Calu3 (cell line): ENCODE measurements at regions not wholly inside any gene's neighbourhood (a gene's known extent, or its start where the extent isn't known, plus 50 kb on each side); places are given as distances from the start of the nearest gene placed in this dataset.
A peak's percentile ranks its signal among the peaks of the same experiment; 100 is the strongest.

ENCODE experiments used
- BruUV-seq: library from RNA; stranded (reverse); fragments of 400-500 nt; replicated peaks from 2 replicates; lab custom pipeline; 2021; lab: Mats Ljungman, UMichigan
- CTCF ChIA-PET: fragments of 300-600 bp; sonication (Branson Sonifier 250); formaldehyde crosslinking; loops from one replicate; lab custom pipeline; 2022; ENCODE audit warnings: antibody characterized with exemption; lab: Charles Lee
- DNase-seq: peaks from one replicate; pipeline ENCODE4 v3.0.0; 2022
- H3K27ac Mint-ChIP-seq: one replicate; pipeline ENCODE4 v1.8.0; 2022; ENCODE audit warnings: mixed read lengths; ENCODE audit not compliant: unreplicated experiment
- H3K27me3 Mint-ChIP-seq: one replicate; pipeline ENCODE4 v1.8.0; 2022; ENCODE audit warnings: mixed read lengths; ENCODE audit not compliant: unreplicated experiment
- H3K36me3 Mint-ChIP-seq: one replicate; pipeline ENCODE4 v1.8.0; 2022; ENCODE audit warnings: mild to moderate bottlenecking, moderate library complexity, mixed read lengths; ENCODE audit not compliant: insufficient read depth, unreplicated experiment
- H3K4me1 Mint-ChIP-seq: one replicate; pipeline ENCODE4 v1.8.0; 2022; ENCODE audit warnings: mild to moderate bottlenecking, low read depth, mixed read lengths; ENCODE audit not compliant: unreplicated experiment
- H3K4me3 Mint-ChIP-seq: one replicate; pipeline ENCODE4 v1.8.0; 2022; ENCODE audit warnings: mild to moderate bottlenecking, low read depth, moderate library complexity, mixed read lengths; ENCODE audit not compliant: unreplicated experiment
- H3K9me3 Mint-ChIP-seq: one replicate; pipeline ENCODE4 v1.8.0; 2022; ENCODE audit warnings: low read depth, mixed read lengths; ENCODE audit not compliant: unreplicated experiment
- intact Hi-C: fragments of 100-400 bp; cut with micrococcal nuclease; formaldehyde crosslinking; loops from one replicate; pipeline ENCODE4 v1.10.0; 2022; ENCODE audit not compliant: unreplicated experiment
- TF ChIP-seq, protein P1 (sequence below): fragments of 200-600 bp; IDR thresholded peaks from one replicate; pipeline ENCODE4 v1.8.0; 2022; ENCODE audit warnings: antibody characterized with exemption; ENCODE audit not compliant: unreplicated experiment

DNA sequence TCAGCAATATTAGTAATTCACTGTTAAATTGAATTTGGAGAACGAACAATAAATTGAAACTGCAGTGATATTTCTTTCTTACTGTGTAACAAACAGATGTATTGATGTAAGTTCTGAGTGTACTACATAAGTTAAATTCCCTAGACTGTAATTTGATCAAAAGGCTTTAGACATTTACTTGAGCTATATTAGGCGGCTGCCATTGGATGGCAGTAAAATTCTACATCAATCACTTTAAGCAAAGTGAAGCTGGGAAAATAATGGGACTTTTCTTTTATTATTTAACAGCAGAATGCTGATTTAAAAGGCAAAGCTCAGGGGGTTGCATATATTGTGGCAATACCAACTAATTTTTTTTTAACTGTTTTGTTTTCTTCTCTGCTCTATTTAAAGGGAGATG is 212.6 kb upstream of the PLSCR5 start:
- Mint-ChIP-seq H3K36me3 (no peaks in the 10 kb centered on the region), H3K9me3 (no peaks in the 10 kb centered on the region), H3K27me3 (no peaks in the 10 kb centered on the region), H3K4me3 (no peak overlapping the region), H3K27ac (no peak overlapping the region), H3K4me1 (no peaks in the 10 kb centered on the region)
- BruUV-seq: no TSS peak
- TF ChIP-seq, protein P1, sequence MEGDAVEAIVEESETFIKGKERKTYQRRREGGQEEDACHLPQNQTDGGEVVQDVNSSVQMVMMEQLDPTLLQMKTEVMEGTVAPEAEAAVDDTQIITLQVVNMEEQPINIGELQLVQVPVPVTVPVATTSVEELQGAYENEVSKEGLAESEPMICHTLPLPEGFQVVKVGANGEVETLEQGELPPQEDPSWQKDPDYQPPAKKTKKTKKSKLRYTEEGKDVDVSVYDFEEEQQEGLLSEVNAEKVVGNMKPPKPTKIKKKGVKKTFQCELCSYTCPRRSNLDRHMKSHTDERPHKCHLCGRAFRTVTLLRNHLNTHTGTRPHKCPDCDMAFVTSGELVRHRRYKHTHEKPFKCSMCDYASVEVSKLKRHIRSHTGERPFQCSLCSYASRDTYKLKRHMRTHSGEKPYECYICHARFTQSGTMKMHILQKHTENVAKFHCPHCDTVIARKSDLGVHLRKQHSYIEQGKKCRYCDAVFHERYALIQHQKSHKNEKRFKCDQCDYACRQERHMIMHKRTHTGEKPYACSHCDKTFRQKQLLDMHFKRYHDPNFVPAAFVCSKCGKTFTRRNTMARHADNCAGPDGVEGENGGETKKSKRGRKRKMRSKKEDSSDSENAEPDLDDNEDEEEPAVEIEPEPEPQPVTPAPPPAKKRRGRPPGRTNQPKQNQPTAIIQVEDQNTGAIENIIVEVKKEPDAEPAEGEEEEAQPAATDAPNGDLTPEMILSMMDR: peak; percentile 32
- no peak for DNase-seq
- intact Hi-C loops: loop anchor here (1.0 to 5.0 kb wide), 5 partner anchors 177 to 1550 kb away; no protein-coding TSS in a partner anchor
- CTCF ChIA-PET: interaction anchor here (0.9 to 1.7 kb wide), 3 partner anchors 11 to 799 kb away, joined by 3 to 11 read pairs (median 3); no protein-coding TSS in a partner anchor

DNA sequence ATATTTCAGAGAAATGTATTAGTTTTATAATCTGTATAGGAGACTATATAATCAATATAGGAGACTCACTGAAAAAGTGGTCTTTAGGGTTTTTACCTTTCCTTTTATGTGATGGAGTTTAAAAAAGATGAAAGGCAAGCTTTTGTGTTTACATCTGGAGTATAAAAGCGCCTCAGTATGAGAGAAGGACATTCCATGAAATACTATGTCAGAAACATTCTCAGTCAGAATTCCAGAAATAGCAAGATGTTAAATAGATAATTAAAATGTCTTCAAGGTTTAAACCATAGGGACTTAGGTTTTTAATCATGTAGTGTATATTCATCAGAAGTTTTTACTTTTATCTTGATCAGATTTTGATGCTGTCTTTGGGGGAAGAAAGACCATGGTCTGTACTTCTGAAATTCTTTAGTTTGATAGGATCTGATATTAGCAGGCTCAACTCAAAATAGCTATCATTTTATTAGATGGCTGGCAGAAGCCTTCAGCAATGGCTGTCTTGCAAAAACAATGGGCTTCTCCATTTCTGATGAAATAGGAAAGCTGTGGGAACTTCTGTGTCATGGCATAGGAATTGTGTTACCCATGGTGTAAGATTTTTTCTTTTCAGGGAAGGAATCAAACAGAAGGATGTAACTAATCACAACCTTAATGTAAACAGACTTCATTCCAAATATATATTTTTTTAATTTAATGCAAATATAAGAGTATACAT is 209.6 kb upstream of the PLSCR5 start:
- no peaks in the 10 kb centered on the region for H3K36me3 Mint-ChIP-seq
- CTCF ChIA-PET: no interaction called here
- no peak for DNase-seq
- no peaks in the 10 kb centered on the region for H3K4me1 Mint-ChIP-seq
- H3K27ac Mint-ChIP-seq: no peak overlapping the region
- intact Hi-C loops: loop anchor here (5.0 kb wide), 2 partner anchors 803 to 1553 kb away; no protein-coding TSS in a partner anchor
- no peaks in the 10 kb centered on the region for H3K27me3 Mint-ChIP-seq
- H3K4me3 Mint-ChIP-seq: no peak overlapping the region
- no TSS peak for BruUV-seq
- no peaks in the 10 kb centered on the region for H3K9me3 Mint-ChIP-seq
- TF ChIP-seq, protein P1: no peak

DNA sequence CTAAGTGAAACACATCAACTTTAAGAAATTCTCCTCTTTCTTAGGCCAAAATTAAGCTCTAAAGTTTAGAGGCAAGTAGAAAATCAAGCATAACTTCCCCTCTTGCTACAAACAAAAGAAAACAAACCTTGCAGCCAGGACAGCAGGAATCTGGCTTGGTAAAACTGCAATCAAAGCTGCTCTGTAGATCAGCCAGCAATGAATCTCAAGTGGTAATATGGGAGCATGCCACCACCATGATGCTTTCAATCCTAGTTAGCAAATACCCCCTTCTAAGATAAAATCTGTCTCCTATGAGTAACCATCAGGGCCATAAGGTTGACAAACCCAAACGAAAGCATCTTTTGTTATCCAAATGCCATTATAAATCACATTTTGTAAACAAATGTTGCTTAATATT is 208.3 kb upstream of the PLSCR5 start:
- CTCF ChIA-PET: no interaction called here
- BruUV-seq: no TSS peak
- H3K4me3 Mint-ChIP-seq: no peak overlapping the region
- no peak for DNase-seq
- H3K27me3 Mint-ChIP-seq: no peaks in the 10 kb centered on the region
- intact Hi-C loops: no loop called here
- H3K27ac Mint-ChIP-seq: no peak overlapping the region
- H3K36me3 Mint-ChIP-seq: no peaks in the 10 kb centered on the region
- no peaks in the 10 kb centered on the region for H3K4me1 Mint-ChIP-seq
- TF ChIP-seq, protein P1: no peak
- no peaks in the 10 kb centered on the region for H3K9me3 Mint-ChIP-seq

DNA sequence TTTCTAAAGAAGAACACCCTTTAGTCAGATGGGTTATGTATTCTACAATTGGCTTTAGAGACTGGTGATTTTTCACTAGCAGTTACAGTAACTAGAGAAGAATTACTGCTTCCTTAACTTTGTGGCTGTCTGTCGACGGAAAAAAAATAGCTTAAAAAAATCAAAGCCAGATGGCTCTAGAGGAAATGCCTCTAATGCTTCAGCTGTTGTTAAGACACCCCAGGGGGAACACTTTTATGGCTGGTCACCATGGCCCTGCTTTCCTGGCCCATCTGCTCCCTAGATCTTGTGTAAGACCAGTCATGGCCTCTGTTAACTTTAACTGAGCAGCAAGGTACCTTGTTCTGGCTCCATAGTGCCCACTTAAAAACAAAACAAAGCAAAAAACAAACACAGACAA is 198.6 kb upstream of the PLSCR5 start:
- Mint-ChIP-seq H3K9me3 (no peaks in the 10 kb centered on the region), H3K36me3 (no peaks in the 10 kb centered on the region), H3K4me3 (no peak overlapping the region), H3K27ac (no peak overlapping the region), H3K4me1 (no peaks in the 10 kb centered on the region), H3K27me3 (no peaks in the 10 kb centered on the region)
- TF ChIP-seq, protein P1: no peak
- intact Hi-C loops: no loop called here
- no peak for DNase-seq
- BruUV-seq: no TSS peak
- CTCF ChIA-PET: no interaction called here
